HL-60 (cell line): ENCODE measurements at regions not wholly inside any gene's neighbourhood (a gene's known extent, or its start where the extent isn't known, plus 50 kb on each side); places are given as distances from the start of the nearest gene placed in this dataset.

Experiments used
- DNase-seq, 2 experiments: peaks; one replicate each; pipeline ENCODE4 v3.0.0-alpha.2; 2010 to 2020; ENCODE audit warnings: low read depth in 1 of 2, low spot score in 1 of 2
- H3K27ac ChIP-seq: fragments of 250-450 bp; sonication (Bioruptor Pico); replicated peaks from 2 replicates; pipeline ENCODE4 v1.5.1; 2020; ENCODE audit warnings: mild to moderate bottlenecking, moderate library complexity
- H3K27me3 ChIP-seq: fragments of 250-450 bp; sonication (Bioruptor Pico); 2 replicates; pipeline ENCODE4 v1.5.1; 2021; ENCODE audit warnings: mild to moderate bottlenecking, moderate library complexity; ENCODE audit not compliant: insufficient read depth, poor library complexity, severe bottlenecking
- H3K4me3 ChIP-seq: replicated peaks from 2 replicates; pipeline ENCODE4 v1.5.1; 2011; ENCODE audit warnings: mild to moderate bottlenecking, control low read depth, low read length; ENCODE audit not compliant: insufficient read depth
- GABPA ChIP-seq: IDR thresholded peaks from 2 replicates; pipeline ENCODE4 v1.6.1; 2012; ENCODE audit warnings: low read depth
- POLR2AphosphoS5 ChIP-seq: IDR thresholded peaks from 2 replicates; pipeline ENCODE4 v1.6.1; 2012; ENCODE audit warnings: low read depth
- SPI1 ChIP-seq: IDR thresholded peaks from 2 replicates; pipeline ENCODE4 v1.6.1; 2012; ENCODE audit warnings: low read depth, mild to moderate bottlenecking, borderline replicate concordance
- TF ChIP-seq, protein P1 (sequence below): IDR thresholded peaks from one replicate; pipeline ENCODE4 v1.5.1; 2011; ENCODE audit warnings: low read length, control low read depth, inconsistent platforms; ENCODE audit not compliant: insufficient read depth
- TF ChIP-seq, protein P2 (sequence below): IDR thresholded peaks from 2 replicates; pipeline ENCODE4 v1.6.1; 2012; ENCODE audit warnings: low read depth; ENCODE audit not compliant: insufficient replicate concordance

DNA sequence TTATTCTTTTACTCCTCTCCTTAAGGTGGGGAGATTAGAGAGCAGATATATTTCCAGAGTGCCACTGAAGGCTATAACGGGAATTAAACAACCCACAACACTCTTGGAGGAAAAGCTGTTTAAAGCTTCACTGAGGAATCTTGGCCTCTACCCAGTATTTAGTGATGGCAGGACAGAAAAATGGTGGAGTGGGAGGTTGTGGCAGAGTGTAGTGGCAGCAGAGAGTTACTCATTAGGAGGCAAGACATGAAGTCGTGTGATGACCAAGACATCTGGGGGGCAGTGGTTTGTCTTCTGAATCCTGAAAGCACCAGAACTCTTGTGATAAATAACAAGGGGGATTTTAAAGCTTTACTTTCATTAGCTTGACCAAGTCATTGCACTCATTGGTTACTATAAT is 563.5 kb upstream of the SLITRK5 start:
- no peak for DNase-seq
- no peak overlapping the region for H3K27ac ChIP-seq
- H3K4me3 ChIP-seq, result no peak overlapping the region
- H3K27me3 ChIP-seq, result no peaks in the 10 kb centered on the region
- TF ChIP-seq, protein P1, sequence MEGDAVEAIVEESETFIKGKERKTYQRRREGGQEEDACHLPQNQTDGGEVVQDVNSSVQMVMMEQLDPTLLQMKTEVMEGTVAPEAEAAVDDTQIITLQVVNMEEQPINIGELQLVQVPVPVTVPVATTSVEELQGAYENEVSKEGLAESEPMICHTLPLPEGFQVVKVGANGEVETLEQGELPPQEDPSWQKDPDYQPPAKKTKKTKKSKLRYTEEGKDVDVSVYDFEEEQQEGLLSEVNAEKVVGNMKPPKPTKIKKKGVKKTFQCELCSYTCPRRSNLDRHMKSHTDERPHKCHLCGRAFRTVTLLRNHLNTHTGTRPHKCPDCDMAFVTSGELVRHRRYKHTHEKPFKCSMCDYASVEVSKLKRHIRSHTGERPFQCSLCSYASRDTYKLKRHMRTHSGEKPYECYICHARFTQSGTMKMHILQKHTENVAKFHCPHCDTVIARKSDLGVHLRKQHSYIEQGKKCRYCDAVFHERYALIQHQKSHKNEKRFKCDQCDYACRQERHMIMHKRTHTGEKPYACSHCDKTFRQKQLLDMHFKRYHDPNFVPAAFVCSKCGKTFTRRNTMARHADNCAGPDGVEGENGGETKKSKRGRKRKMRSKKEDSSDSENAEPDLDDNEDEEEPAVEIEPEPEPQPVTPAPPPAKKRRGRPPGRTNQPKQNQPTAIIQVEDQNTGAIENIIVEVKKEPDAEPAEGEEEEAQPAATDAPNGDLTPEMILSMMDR, result no peak
- TF ChIP-seq POLR2AphosphoS5 (no peak), SPI1 (no peak)
- TF ChIP-seq, protein P2, sequence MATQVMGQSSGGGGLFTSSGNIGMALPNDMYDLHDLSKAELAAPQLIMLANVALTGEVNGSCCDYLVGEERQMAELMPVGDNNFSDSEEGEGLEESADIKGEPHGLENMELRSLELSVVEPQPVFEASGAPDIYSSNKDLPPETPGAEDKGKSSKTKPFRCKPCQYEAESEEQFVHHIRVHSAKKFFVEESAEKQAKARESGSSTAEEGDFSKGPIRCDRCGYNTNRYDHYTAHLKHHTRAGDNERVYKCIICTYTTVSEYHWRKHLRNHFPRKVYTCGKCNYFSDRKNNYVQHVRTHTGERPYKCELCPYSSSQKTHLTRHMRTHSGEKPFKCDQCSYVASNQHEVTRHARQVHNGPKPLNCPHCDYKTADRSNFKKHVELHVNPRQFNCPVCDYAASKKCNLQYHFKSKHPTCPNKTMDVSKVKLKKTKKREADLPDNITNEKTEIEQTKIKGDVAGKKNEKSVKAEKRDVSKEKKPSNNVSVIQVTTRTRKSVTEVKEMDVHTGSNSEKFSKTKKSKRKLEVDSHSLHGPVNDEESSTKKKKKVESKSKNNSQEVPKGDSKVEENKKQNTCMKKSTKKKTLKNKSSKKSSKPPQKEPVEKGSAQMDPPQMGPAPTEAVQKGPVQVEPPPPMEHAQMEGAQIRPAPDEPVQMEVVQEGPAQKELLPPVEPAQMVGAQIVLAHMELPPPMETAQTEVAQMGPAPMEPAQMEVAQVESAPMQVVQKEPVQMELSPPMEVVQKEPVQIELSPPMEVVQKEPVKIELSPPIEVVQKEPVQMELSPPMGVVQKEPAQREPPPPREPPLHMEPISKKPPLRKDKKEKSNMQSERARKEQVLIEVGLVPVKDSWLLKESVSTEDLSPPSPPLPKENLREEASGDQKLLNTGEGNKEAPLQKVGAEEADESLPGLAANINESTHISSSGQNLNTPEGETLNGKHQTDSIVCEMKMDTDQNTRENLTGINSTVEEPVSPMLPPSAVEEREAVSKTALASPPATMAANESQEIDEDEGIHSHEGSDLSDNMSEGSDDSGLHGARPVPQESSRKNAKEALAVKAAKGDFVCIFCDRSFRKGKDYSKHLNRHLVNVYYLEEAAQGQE, result no peak

GRCh38 chr13:87120476-87120875 is 550.7 kb upstream of the SLITRK5 start:
- DNase-seq, result no peak
- Histone ChIP-seq H3K27me3 (no peaks in the 10 kb centered on the region), H3K4me3 (no peak overlapping the region), H3K27ac (no peak overlapping the region)
- TF ChIP-seq, protein P1, result no peak
- no peak for TF ChIP-seq POLR2AphosphoS5
- no peak for TF ChIP-seq SPI1
- TF ChIP-seq GABPA, result no peak
- TF ChIP-seq, protein P2, result no peak

GRCh38 chr13:87122551-87122950 is 548.6 kb upstream of the SLITRK5 start:
- TF ChIP-seq GABPA, result no peak
- TF ChIP-seq POLR2AphosphoS5, result no peak
- TF ChIP-seq, protein P2, result no peak
- TF ChIP-seq, protein P1, result no peak
- no peak for TF ChIP-seq SPI1
- Histone ChIP-seq H3K27ac (no peak overlapping the region), H3K4me3 (no peak overlapping the region), H3K27me3 (no peaks in the 10 kb centered on the region)
- no peak for DNase-seq
